ENCODE measurements at regions not wholly inside any gene's neighbourhood (a gene's known extent, or its start where the extent isn't known, plus 50 kb on each side); places are given as distances from the start of the nearest gene placed in this dataset.

DNA sequence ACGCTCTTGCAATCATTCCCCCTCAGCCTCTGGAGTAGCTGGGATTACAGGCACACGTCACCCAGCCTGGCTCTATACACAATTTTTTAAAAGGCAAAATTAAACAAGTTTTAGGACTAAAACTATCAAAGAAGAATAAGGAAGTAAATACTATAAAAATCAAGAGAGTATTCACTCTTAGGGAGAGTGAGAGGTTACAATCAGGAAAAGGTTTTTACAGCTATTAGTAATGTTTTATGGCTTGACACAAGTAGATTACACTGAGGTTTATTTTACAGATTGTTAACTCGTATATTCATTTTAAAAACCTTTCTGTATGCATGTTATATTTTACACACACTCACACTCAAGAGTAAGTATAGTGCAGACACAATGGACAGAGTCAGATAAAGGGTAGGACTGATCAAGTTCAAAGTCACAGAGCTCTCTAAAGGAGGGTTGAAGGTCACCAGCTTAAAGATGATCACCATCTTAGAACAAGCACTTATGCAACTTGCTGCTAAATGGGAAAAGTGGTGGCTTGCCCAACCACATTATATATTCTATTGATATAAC, 77.9 kb upstream of the MAN1A2 start:
- TF ChIP-seq, protein P1, sequence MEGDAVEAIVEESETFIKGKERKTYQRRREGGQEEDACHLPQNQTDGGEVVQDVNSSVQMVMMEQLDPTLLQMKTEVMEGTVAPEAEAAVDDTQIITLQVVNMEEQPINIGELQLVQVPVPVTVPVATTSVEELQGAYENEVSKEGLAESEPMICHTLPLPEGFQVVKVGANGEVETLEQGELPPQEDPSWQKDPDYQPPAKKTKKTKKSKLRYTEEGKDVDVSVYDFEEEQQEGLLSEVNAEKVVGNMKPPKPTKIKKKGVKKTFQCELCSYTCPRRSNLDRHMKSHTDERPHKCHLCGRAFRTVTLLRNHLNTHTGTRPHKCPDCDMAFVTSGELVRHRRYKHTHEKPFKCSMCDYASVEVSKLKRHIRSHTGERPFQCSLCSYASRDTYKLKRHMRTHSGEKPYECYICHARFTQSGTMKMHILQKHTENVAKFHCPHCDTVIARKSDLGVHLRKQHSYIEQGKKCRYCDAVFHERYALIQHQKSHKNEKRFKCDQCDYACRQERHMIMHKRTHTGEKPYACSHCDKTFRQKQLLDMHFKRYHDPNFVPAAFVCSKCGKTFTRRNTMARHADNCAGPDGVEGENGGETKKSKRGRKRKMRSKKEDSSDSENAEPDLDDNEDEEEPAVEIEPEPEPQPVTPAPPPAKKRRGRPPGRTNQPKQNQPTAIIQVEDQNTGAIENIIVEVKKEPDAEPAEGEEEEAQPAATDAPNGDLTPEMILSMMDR (IDR thresholded peaks at IDR 0.05; ENCODE audit: low read depth, low read length) = no peak
- no peak overlapping the region for H3K4me3 ChIP-seq (ENCODE audit: low read depth, low read length)

DNA sequence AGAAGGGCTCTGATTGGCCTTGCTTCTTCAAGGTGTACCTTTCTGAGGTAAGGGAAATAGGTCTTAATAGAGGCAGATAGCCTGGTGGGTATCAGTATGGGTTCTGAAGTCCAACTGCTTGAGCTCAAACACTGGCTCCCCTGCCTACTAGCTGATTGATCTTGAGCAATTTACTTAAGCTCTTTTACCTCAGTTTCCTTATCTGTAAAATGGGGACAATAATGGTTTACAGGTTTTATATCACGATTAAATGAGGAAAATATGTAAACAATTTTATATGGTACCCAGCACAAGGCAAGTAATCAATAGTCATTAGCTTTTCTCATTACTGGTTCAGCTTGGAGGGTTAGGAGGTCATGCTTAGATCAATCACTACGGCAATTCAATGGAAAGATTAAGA, 75.8 kb upstream of the VTCN1 start:
- H3K4me3 ChIP-seq (ENCODE audit: low read depth, low read length) = no peak overlapping the region
- TF ChIP-seq, protein P1 (IDR thresholded peaks at IDR 0.05; ENCODE audit: low read depth, low read length) = no peak

DNA sequence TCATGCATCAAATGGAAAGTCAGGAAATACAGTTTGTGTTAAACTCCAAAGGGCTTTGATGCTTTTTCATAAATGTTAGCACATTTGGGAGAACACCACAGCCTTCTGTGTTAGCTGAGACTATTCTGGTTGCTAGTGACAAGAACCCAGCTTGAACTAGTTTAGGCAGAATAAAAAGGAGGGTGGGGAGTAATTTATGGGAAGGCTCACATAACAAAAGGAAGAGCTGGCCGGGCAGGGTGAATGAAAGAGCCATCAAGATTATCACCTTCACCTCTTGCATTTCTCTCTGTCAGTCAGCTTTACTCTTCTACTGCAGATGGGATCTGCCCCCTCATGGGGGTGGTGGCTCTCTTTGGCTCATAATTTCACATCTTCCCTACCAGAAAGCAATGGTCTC, 75.4 kb upstream of the VTCN1 start:
- TF ChIP-seq, protein P1 (IDR thresholded peaks at IDR 0.05; ENCODE audit: low read depth, low read length) = no peak
- H3K4me3 ChIP-seq (ENCODE audit: low read depth, low read length) = no peak overlapping the region

DNA sequence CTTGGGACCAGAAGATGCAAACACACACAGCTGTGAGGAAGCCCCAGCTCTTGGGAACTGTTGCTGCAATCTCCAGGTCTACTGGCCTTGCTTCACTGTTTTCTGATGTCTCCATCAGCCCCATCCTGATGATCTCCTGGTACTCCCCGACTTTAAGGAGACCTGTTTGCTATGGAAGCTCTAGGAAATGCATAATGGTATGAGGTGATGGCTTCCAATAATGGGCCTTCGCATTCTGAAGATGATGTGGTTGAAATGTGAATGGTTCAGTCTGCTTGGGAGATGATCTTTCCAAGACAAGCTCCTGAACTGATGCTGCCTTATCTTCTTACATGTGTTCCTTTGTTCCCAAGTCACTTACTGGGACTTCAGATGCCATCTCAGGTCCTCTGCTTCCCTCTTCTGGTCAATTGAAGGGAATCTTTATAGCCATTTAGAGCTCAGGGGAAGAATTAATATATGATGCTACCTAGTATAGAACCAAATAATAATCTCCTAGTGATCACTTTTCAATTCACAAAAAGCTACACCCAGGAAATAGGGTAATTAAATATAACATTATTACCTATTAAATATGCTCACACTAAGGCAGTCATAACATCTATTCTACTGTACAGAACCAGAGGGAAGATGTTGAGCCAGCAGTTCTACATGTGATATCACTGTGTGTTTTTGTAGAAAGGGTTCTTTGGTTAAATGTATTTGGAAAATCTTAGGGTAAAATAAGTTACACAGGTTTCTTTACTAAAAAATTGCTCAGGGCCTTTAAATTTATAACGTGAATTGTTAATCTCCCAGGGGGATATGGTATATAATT, 73.9 kb upstream of the VTCN1 start:
- no peak overlapping the region for H3K4me3 ChIP-seq (ENCODE audit: low read depth, low read length)
- TF ChIP-seq, protein P1 (IDR thresholded peaks at IDR 0.05; ENCODE audit: low read depth, low read length) = peak; percentile 25

DNA sequence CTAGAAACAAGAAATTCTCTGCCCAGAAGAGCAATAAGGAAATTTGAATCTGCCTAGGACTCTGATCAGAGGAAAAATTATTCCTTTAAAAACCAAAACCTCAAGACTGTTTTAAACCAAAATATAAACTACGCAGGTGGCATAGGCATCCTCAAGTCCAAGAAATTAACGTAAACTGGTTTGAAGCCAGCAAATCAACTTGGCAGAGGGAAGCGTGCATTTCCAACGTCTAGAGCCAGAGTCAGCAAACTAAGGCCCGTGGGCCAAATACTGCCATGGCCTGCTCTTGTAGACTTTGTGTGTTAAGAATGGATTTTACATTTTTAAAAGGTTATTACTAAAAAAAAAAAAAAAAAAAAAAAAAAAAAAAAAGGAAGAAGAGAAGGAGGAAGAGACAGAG, 67.8 kb upstream of the VTCN1 start:
- TF ChIP-seq, protein P1 (IDR thresholded peaks at IDR 0.05; ENCODE audit: low read depth, low read length) = no peak
- H3K4me3 ChIP-seq (ENCODE audit: low read depth, low read length) = no peak overlapping the region

GRCh38 chr1:117275055-117275454, 64.3 kb upstream of the VTCN1 start:
- no peak overlapping the region for H3K4me3 ChIP-seq (ENCODE audit: low read depth, low read length)
- TF ChIP-seq, protein P1 (IDR thresholded peaks at IDR 0.05; ENCODE audit: low read depth, low read length) = no peak

GRCh38 chr1:117271959-117272358, 61.2 kb upstream of the VTCN1 start:
- TF ChIP-seq, protein P1 (IDR thresholded peaks at IDR 0.05; ENCODE audit: low read depth, low read length) = no peak
- no peak overlapping the region for H3K4me3 ChIP-seq (ENCODE audit: low read depth, low read length)

Measured in WI38 (cell line).